SU-DHL-6 (cell line): ENCODE measurements at regions not wholly inside any gene's neighbourhood (a gene's known extent, or its start where the extent isn't known, plus 50 kb on each side); places are given as distances from the start of the nearest gene placed in this dataset.

Experiments
- EZH2phosphoT487 ChIP-seq: fragments of 200-600 bp; sonication (generic), shearing (Covaris generic); conservative IDR thresholded peaks from 2 replicates; pipeline ENCODE4 v1.6.1; 2018; ENCODE audit warnings: mild to moderate bottlenecking, antibody characterized with exemption, low read length, moderate library complexity, mixed read lengths
- TF ChIP-seq, protein P1 (sequence below): fragments of 200-600 bp; sonication (generic); IDR thresholded peaks from one replicate; pipeline ENCODE4 v1.5.1; 2017; ENCODE audit warnings: antibody characterized with exemption, mild to moderate bottlenecking, low read length, moderate library complexity; ENCODE audit not compliant: insufficient read depth, poor library complexity, severe bottlenecking

DNA sequence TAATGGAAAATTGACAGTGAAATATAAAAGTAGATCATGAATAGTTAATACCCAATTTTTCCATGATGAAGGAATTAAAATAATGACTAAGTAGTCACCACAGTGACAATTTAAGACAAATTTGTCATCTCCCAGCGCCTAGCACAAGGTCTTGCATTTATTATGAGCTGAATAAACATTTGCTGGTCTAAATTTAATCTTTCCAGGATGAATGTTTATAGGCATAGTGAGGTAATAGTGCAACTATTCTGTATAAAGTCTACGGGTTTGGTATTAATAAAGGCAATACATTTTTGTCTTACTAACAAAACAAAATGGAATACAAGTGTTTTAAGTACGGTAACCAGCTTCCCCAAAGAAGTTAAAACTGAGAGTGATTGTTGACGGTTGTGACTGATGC is 209.3 kb downstream of the CD47 start:
- TF ChIP-seq, protein P1, sequence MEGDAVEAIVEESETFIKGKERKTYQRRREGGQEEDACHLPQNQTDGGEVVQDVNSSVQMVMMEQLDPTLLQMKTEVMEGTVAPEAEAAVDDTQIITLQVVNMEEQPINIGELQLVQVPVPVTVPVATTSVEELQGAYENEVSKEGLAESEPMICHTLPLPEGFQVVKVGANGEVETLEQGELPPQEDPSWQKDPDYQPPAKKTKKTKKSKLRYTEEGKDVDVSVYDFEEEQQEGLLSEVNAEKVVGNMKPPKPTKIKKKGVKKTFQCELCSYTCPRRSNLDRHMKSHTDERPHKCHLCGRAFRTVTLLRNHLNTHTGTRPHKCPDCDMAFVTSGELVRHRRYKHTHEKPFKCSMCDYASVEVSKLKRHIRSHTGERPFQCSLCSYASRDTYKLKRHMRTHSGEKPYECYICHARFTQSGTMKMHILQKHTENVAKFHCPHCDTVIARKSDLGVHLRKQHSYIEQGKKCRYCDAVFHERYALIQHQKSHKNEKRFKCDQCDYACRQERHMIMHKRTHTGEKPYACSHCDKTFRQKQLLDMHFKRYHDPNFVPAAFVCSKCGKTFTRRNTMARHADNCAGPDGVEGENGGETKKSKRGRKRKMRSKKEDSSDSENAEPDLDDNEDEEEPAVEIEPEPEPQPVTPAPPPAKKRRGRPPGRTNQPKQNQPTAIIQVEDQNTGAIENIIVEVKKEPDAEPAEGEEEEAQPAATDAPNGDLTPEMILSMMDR, result no peak
- no peak for TF ChIP-seq EZH2phosphoT487
